SK-N-MC (cell line): ENCODE measurements at regions not wholly inside any gene's neighbourhood (a gene's known extent, or its start where the extent isn't known, plus 50 kb on each side); places are given as distances from the start of the nearest gene placed in this dataset.

Source experiments
- EZH2 ChIP-seq: fragments of 200-600 bp; sonication (generic); IDR thresholded peaks from one replicate; pipeline ENCODE4 v1.6.1; 2017; ENCODE audit warnings: antibody characterized with exemption
- FOXP2 ChIP-seq: optimal IDR thresholded peaks from 2 replicates; pipeline ENCODE3; 2011; ENCODE audit warnings: mild to moderate bottlenecking, moderate library complexity; ENCODE audit not compliant: insufficient read depth; ENCODE audit errors: extremely low read length, control extremely low read depth
- POLR2AphosphoS5 ChIP-seq: IDR thresholded peaks from 2 replicates; pipeline ENCODE4 v1.6.1; 2012; ENCODE audit warnings: mild to moderate bottlenecking, low read depth, low read length, borderline replicate concordance

DNA sequence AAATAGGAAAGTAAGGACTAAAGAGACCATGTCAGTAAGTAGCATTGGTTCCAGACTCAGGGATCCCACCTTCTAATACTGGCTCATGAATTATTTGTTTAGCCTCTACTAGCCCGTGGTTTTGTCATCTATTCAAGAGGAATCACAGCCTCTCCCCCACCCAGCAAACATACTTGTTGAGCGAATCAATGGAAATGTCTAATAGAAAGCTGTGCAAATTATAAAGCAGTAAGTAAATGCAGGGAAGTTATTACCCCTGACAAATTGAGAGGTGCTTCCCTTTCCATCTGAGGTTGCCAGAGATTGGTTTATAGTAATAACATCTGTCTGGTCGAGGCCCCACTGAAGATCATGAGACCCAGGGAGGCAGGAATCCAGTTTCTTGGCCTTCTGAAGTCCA is 219.3 kb upstream of the OSR1 start:
- TF ChIP-seq EZH2: no peak
- no peak for TF ChIP-seq POLR2AphosphoS5
- no peak for TF ChIP-seq FOXP2
